ENCODE measurements at regions not wholly inside any gene's neighbourhood (a gene's known extent, or its start where the extent isn't known, plus 50 kb on each side); places are given as distances from the start of the nearest gene placed in this dataset.
A peak's percentile ranks its signal among the peaks of the same experiment; 100 is the strongest.

DNA sequence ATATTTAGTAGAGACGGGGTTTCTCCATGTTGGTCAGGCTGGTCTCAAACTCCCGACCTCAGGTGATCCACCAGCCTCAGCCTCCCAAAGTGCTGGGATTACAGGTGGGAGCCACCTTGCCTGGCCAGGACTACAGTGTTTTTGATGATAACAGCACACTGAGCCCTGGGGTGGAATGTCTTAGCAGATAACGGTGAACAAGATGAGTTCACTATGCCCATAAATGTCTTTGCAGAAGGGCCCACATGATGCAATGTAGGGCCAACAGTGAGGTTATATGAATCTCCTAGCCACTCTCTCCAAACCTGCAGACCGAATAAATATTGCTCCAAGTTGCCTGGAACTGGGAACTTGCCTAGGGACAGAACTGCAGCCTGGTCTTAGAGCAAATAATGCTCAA is 235.1 kb downstream of the COG6 start:
- TF ChIP-seq GATA1 (IDR thresholded peaks at IDR 0.05; ENCODE audit: low read depth, low read length) (no peak), POLR2A (IDR thresholded peaks at IDR 0.05; ENCODE audit: low read length) (no peak)
- peak in 1 of 2 experiments; percentile 35 for DNase-seq

DNA sequence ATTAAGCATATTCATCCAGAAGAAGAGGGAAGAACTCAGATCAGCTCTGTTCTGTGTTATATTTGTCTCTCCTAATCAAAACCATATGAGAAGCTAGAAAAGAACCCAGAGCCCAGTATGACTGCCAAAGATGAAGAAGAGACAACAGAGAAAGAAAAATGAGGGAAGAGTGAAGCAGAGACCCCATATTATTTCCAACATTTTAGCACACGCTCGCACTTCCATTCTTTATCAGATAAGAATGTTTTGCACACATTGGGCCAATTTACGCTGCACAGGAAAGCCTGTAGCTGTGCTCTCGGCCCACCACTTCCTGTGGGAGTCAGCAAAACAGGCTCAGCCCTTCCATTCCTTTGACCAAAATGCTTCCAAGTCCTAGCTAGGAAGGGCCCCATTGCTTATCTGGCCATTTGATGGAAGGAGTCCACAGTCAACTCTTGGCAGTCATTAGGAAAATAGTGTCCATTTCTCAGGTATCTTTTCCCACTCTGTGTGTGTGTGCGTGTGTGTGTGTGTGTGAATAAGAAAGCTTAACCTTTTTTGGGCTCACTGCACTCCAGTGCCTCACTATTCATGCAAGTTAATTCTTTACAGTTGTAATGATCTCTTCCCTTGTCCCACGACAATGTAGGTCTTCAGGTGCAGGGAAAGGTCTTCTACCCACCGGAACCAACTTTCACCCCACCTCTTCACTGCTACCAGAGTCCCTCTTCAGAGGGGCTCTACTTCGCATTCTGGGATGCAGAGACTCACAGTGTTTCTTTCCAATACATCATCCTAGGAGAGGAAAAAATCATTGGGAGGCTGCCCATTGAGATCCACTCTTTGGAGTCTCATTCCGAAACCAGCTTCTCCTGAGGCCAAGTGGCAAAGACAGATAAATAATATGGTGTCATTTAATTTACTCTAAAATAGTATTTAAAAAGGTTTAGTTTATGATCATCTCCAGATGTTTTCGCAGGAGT is 237.5 kb downstream of the COG6 start:
- DNase-seq = no peak
- TF ChIP-seq GATA1 (IDR thresholded peaks at IDR 0.05; ENCODE audit: low read depth, low read length) (no peak), POLR2A (IDR thresholded peaks at IDR 0.05; ENCODE audit: low read length) (no peak)

DNA sequence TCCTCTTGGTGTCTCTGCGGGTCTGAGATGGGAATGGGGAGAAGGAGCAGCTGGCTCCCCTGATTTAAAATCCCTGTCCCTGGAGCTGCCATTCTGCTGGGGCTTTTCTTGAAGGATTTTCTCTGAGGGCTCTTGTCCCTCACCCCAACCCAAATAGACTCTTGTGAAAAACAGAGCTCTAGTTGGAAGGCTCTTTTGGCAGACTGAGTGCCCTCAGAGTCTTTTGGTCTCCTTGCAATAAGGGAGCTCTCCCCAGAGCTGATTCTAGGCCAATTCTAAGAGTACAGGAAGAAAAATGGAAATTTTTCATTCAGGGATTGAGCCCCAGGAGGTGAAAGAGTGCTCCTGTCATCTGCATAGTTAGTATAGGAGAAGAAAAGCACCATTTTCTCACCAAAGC is 238.3 kb downstream of the COG6 start:
- no peak for DNase-seq
- TF ChIP-seq GATA1 (IDR thresholded peaks at IDR 0.05; ENCODE audit: low read depth, low read length) = no peak
- no peak for TF ChIP-seq POLR2A (IDR thresholded peaks at IDR 0.05; ENCODE audit: low read length)

DNA sequence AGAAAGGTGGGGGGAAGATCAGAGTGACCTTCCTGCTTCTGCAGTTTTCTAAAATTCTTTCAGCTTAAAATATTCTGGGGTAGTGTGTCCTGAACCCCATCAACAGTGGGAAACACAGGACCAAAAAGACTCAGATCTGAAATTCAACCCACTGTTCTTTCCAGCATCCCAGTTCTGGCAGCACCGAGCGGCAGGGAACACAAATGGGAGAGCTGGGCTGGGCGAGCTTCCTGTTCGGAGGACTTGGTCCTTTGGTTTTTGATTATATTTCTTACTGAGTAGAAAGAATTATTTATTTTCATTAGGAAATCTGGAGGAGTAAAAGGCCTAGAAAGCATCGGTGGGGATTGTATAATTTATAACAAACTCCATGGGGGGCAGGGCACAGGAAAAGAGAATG is 239.1 kb downstream of the COG6 start:
- DNase-seq = no peak
- TF ChIP-seq POLR2A (IDR thresholded peaks at IDR 0.05; ENCODE audit: low read length) (no peak), GATA1 (IDR thresholded peaks at IDR 0.05; ENCODE audit: low read depth, low read length) (no peak)

DNA sequence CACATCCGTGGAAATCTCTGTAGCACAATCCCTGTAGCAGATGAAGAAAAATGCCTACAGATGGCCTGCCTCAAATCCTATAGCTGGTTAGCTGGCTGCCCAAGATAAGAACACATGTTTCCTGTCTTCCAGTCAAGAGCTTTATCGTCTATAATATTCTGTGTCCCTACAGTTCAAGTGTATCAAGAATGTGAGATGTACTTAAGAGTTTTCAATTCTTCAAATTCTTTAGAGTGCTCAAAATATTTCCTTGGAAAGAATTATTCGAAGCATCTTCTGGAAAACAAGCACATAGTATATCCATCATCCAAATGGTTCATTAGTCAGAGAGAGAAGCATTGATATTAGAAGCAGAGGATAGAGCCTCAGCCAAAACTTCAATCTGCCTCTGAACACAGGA is 239.8 kb downstream of the COG6 start:
- no peak for TF ChIP-seq GATA1 (IDR thresholded peaks at IDR 0.05; ENCODE audit: low read depth, low read length)
- no peak for TF ChIP-seq POLR2A (IDR thresholded peaks at IDR 0.05; ENCODE audit: low read length)
- no peak for DNase-seq

DNA sequence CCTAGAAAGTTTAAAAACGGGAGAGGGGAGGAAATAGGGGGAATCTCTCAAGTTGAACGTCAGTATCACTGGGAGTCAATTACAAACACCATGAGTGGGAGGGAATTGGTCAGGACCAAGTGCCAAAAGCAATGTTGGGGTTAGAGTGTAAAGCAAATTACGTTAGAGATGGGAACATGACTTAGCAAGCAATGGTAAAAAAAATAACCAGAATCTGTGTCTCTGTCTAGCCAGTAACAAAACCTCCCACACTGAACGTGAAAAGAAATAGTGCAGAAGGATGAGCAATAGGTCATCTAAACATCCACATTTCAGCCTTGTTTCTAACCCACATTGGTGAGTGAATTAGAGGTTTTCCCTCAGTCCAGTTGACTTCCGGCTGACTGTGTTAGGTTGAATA is 242.2 kb downstream of the COG6 start:
- DNase-seq = no peak
- TF ChIP-seq POLR2A (IDR thresholded peaks at IDR 0.05; ENCODE audit: low read length) (no peak), GATA1 (IDR thresholded peaks at IDR 0.05; ENCODE audit: low read depth, low read length) (no peak)

DNA sequence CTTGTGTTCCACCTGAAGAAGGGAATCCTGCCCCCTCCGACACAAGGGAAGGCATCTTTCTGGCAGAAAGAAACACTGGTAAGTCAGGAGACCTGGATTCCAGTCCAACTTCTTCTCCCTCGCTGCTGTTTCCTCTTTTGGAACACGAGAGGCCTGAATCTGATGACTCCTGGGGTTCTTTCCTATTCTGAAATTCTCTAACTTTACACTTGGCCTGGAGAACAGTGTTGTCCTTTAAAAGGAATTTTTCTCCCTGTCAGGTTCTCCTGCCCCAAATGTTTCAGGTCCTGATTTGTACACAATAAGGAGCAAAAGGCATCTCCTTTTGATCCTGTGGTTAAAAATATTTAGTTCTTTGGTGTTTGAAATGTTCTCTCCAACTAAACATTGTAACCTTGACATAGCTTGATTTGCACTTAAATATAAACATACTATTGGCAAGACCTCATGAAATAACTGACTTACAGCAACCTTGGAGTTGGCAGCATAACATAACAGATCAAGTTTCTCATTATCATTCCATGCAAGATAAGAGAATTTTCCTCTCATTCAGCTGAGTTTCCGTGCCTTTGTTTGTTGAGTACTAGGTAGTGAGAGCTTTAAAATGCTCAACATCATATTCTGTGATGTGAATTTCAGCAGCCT is 244.8 kb downstream of the COG6 start:
- no peak for TF ChIP-seq POLR2A (IDR thresholded peaks at IDR 0.05; ENCODE audit: low read length)
- no peak for TF ChIP-seq GATA1 (IDR thresholded peaks at IDR 0.05; ENCODE audit: low read depth, low read length)
- DNase-seq = no peak

DNA sequence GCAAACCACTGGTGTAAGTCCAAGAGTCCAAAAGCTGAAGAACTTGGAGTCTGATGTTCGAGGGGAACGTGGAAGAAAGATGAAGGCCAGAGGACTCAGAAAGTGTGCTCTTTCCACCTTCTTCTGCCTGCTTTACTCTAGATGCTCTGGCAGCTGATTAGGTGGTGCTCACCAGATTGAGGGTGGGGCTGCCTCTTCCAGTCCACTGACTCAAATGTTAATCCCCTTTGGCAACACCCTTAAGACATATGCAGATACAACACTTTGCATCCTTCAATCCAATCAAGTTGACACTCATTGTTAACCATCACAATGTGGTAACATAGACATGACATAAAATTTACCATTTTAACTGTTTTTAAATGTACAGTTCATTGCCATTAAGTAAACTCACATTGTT is 249.5 kb downstream of the COG6 start:
- TF ChIP-seq GATA1 (IDR thresholded peaks at IDR 0.05; ENCODE audit: low read depth, low read length) (no peak), POLR2A (IDR thresholded peaks at IDR 0.05; ENCODE audit: low read length) (no peak)
- DNase-seq = no peak

DNA sequence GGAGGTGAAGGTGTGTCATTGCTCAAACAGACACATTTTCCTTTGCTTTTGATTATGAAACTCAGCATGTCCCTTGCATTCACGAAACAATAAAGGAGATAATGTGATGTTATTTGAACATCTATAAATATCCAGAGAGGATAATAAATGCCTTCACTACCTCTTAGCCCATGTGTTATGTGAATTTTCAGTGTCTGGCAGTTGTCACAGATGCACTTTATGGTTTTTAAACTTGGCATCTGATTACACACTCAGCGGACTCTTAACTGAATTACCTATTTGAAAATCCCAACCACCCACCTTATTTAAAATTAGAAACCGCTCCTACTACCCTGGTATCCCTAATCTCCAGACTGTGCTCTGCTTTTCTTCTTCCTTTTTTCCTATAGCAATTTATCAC is 254.2 kb downstream of the COG6 start:
- TF ChIP-seq GATA1 (IDR thresholded peaks at IDR 0.05; ENCODE audit: low read depth, low read length) = no peak
- TF ChIP-seq POLR2A (IDR thresholded peaks at IDR 0.05; ENCODE audit: low read length) = no peak
- no peak for DNase-seq

DNA sequence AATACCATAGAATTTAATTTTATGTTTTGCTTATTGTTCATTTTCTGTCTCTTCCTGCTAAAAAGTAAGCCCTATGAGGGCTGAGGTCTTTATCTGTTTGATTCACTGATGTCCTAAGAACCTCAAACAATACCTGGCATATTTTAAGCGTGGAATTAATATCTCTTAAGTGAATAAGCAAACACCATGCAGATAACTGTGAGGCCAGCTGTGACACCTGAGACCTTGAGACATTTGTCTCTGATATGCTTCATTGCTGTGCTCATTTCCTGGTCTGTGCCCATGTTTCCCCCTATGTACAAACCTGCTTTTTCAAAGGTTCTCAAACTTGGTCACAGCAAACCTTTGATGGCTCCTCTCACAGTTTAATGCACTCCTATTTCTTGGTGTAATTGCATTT is 254.6 kb downstream of the COG6 start:
- TF ChIP-seq POLR2A (IDR thresholded peaks at IDR 0.05; ENCODE audit: low read length) (no peak), GATA1 (IDR thresholded peaks at IDR 0.05; ENCODE audit: low read depth, low read length) (no peak)
- DNase-seq = no peak

DNA sequence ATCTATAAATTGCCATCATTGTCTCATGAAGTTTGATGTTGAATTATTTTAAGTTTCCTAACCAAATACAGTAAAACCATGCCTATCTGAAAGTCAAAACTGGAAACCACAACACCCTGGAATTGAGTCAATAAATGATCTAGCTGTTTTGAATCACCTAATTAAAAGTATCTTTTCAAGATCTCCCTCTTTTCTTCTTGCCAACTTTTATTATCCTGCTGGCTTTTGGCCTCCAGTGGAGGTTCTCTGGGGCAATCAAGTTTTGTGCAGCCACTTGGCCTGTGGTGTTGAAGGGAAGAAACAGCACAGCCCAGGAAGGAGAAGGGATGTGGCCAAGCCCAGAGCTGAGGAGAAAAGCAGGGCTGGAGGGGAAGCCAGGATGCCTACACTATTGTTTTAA is 255.4 kb downstream of the COG6 start:
- no peak for DNase-seq

DNA sequence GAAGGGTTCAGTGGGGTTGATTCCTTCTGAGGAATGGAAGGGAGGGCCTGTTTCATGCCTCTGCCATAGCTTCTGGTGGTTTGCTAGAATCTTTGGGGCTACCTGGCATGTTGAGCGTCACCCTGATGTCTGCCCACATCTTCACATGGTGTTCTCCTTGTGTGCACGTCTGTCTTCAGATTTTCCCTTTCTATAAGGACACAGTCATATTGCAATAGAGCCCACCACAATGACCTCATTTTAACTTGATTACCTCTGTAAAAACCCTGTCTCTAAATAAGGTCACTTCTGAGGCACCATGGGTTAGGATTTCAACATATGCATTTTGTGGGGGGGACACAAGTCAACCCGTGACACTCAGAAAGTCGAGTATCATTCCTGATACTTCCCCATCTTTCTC is 257.9 kb downstream of the COG6 start:
- DNase-seq = no peak
- no peak for TF ChIP-seq GATA1 (IDR thresholded peaks at IDR 0.05; ENCODE audit: low read depth, low read length)
- TF ChIP-seq POLR2A (IDR thresholded peaks at IDR 0.05; ENCODE audit: low read length) = no peak

More for the DNA sequence above, 255.4 kb downstream of the COG6 start:
- TF ChIP-seq GATA1 (IDR thresholded peaks at IDR 0.05; ENCODE audit: low read depth, low read length) (no peak), POLR2A (IDR thresholded peaks at IDR 0.05; ENCODE audit: low read length) (no peak)

DNA sequence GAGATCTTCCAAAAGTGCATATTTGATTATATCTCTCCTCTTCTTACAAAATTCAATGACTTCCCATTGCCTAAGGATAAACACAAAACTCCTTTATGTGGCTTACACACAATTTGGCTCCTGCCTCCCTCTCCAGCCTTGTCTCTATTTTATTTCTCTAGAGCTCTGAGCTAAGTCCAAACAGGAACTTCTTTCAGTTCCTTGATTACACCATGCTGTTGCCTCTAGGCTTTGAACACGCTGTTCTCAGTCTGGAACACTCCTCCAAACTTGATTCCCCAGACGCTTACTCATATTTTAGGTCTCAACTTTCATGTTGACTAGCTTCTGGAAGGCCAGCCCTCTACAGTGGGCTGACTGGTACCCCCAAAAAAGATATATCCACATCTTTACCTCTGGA is 258.5 kb downstream of the COG6 start:
- DNase-seq = no peak
- no peak for TF ChIP-seq GATA1 (IDR thresholded peaks at IDR 0.05; ENCODE audit: low read depth, low read length)
- TF ChIP-seq POLR2A (IDR thresholded peaks at IDR 0.05; ENCODE audit: low read length) = no peak

DNA sequence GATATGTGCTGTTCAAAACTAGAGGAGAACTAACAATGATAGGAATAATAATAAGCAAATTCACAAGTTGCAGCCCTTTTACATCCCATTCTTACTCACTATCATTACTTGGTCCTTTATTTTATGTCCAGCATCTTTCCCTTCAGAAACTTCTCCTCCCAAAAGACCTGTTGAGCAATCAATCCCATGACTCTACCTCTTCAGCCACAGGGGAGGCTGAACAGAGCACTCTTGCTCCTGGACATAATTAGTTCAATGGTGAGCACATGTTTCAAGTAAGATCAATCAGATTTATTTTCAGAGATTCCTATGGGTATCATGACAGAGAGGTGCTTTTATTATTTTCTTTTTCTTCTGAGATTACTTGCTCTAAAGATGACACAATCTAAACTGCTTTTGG is 260.0 kb downstream of the COG6 start:
- TF ChIP-seq POLR2A (IDR thresholded peaks at IDR 0.05; ENCODE audit: low read length) (no peak), GATA1 (IDR thresholded peaks at IDR 0.05; ENCODE audit: low read depth, low read length) (no peak)
- no peak for DNase-seq

DNA sequence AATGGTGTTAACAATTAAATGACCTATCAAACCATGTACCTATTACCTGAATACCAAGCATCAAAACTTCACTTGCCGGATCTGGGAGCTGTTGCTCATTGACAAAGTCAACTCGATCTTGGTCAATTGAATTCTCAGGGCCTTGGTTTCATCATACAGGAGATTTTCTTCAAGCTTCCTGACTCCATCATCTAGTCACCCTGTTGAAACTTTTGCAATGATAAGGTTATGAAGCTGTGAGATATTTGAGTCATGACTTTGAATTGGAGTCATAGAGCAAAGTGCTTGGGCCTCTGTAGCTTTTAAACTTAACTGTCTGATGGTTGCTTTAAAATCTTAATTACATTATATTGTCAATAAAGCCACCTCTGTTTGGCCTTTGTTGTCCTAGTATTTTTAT is 260.9 kb downstream of the COG6 start:
- no peak for TF ChIP-seq GATA1 (IDR thresholded peaks at IDR 0.05; ENCODE audit: low read depth, low read length)
- no peak for TF ChIP-seq POLR2A (IDR thresholded peaks at IDR 0.05; ENCODE audit: low read length)
- no peak for DNase-seq

Measured in erythroblast (primary cell).